ENCODE measurements at regions not wholly inside any gene's neighbourhood (a gene's known extent, or its start where the extent isn't known, plus 50 kb on each side); places are given as distances from the start of the nearest gene placed in this dataset.

DNA sequence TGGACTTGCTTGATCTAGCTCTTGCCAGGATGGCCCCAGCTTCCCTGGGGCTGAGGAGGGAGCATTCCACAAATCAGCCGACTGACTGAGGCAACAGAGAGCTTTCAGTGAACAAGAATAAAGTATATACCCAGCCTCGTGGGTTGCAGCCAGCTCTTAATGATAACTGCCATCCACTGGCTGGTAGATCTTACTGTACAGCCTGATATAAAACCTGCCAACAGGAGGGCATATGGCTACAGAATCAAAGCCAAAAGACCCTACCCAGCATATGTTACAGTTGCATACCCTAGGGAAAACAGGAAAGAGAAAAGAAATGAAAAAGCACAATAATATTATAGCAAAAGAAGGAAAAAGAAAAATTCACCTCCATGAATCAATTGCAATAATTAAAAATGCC lies 775.9 kb upstream of the KIF2B start:
- Histone ChIP-seq H3K27me3 (ENCODE audit: insufficient read depth, low read length) (no peaks in the 10 kb centered on the region), H3K79me2 (ENCODE audit: insufficient read depth, low read length) (no peaks in the 10 kb centered on the region), H4K20me1 (ENCODE audit: insufficient read depth, low read length) (no peaks in the 10 kb centered on the region), H3K4me3 (ENCODE audit: insufficient read depth, low read depth, low read length) (no peak overlapping the region), H3K27ac (ENCODE audit: low read depth, low read length) (no peak overlapping the region), H3K9ac (ENCODE audit: low read length) (no peak overlapping the region), H3K36me3 (ENCODE audit: insufficient read depth, low read length) (no peaks in the 10 kb centered on the region), H3K9me3 (ENCODE audit: insufficient read depth, low read depth, low read length) (peaks cover 11% of the 10 kb centered on the region), H2AFZ (ENCODE audit: low read depth, low read length) (no peak overlapping the region), H3K4me1 (ENCODE audit: insufficient read depth, low read length) (no peaks in the 10 kb centered on the region), H3K4me2 (ENCODE audit: low read length) (no peak overlapping the region)
- DNase-seq (ENCODE audit: low read depth) (no peak), FAIRE-seq (no peak)
- Mint-ChIP-seq H3K27ac (ENCODE audit: unreplicated experiment) (no peak overlapping the region), H3K36me3 (ENCODE audit: low read depth, unreplicated experiment) (no peaks in the 10 kb centered on the region), H3K4me3 (ENCODE audit: unreplicated experiment) (no peak overlapping the region), H3K4me1 (ENCODE audit: low read depth, unreplicated experiment) (no peaks in the 10 kb centered on the region), H3K9me3 (ENCODE audit: unreplicated experiment) (no peaks in the 10 kb centered on the region), H3K27me3 (ENCODE audit: low read depth, unreplicated experiment) (no peaks in the 10 kb centered on the region)
- TF ChIP-seq, protein P1, sequence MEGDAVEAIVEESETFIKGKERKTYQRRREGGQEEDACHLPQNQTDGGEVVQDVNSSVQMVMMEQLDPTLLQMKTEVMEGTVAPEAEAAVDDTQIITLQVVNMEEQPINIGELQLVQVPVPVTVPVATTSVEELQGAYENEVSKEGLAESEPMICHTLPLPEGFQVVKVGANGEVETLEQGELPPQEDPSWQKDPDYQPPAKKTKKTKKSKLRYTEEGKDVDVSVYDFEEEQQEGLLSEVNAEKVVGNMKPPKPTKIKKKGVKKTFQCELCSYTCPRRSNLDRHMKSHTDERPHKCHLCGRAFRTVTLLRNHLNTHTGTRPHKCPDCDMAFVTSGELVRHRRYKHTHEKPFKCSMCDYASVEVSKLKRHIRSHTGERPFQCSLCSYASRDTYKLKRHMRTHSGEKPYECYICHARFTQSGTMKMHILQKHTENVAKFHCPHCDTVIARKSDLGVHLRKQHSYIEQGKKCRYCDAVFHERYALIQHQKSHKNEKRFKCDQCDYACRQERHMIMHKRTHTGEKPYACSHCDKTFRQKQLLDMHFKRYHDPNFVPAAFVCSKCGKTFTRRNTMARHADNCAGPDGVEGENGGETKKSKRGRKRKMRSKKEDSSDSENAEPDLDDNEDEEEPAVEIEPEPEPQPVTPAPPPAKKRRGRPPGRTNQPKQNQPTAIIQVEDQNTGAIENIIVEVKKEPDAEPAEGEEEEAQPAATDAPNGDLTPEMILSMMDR (IDR thresholded peaks at IDR 0.05; ENCODE audit: insufficient read depth, low read depth, low read length) = no peak
- no peak for TF ChIP-seq EZH2 (IDR thresholded peaks at IDR 0.05; ENCODE audit: insufficient read depth, low read length)

DNA sequence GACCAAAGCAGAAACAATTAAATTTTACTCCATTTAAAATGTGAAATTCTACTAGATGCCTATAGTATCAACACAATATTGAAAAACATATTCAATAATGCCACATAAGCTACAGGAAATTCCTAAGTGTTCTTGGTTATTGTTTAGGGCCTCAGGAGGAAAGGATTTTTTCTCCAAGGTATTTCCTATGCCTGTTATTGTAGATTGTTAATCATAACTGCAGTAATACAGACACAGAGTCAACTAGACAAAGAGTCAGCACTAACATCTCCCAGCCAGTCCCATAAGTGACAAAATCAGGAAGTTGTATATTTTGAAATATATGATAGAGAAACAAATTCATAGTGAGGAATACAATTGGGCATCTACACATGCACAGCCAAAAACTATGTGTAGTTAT lies 782.7 kb upstream of the KIF2B start:
- no peaks in the 10 kb centered on the region for H3K27me3 ChIP-seq (ENCODE audit: insufficient read depth, low read length)
- Mint-ChIP-seq H3K36me3 (ENCODE audit: low read depth, unreplicated experiment) (no peaks in the 10 kb centered on the region), H3K27ac (ENCODE audit: unreplicated experiment) (no peak overlapping the region), H3K4me1 (ENCODE audit: low read depth, unreplicated experiment) (no peaks in the 10 kb centered on the region), H3K4me3 (ENCODE audit: unreplicated experiment) (no peak overlapping the region), H3K27me3 (ENCODE audit: low read depth, unreplicated experiment) (no peaks in the 10 kb centered on the region), H3K9me3 (ENCODE audit: unreplicated experiment) (no peaks in the 10 kb centered on the region)
- H3K4me1 ChIP-seq (ENCODE audit: insufficient read depth, low read length) = no peaks in the 10 kb centered on the region
- H3K79me2 ChIP-seq (ENCODE audit: insufficient read depth, low read length) = no peaks in the 10 kb centered on the region
- DNase-seq (ENCODE audit: low read depth) = no peak
- no peaks in the 10 kb centered on the region for H3K36me3 ChIP-seq (ENCODE audit: insufficient read depth, low read length)
- no peaks in the 10 kb centered on the region for H3K9me3 ChIP-seq (ENCODE audit: insufficient read depth, low read depth, low read length)
- no peak overlapping the region for H3K4me3 ChIP-seq (ENCODE audit: insufficient read depth, low read depth, low read length)
- H2AFZ ChIP-seq (ENCODE audit: low read depth, low read length) = no peak overlapping the region
- H3K27ac ChIP-seq (ENCODE audit: low read depth, low read length) = no peak overlapping the region
- TF ChIP-seq, protein P1 (IDR thresholded peaks at IDR 0.05; ENCODE audit: insufficient read depth, low read depth, low read length) = no peak
- no peak for TF ChIP-seq EZH2 (IDR thresholded peaks at IDR 0.05; ENCODE audit: insufficient read depth, low read length)
- FAIRE-seq = no peak
- no peak overlapping the region for H3K4me2 ChIP-seq (ENCODE audit: low read length)
- no peak overlapping the region for H3K9ac ChIP-seq (ENCODE audit: low read length)
- no peaks in the 10 kb centered on the region for H4K20me1 ChIP-seq (ENCODE audit: insufficient read depth, low read length)

DNA sequence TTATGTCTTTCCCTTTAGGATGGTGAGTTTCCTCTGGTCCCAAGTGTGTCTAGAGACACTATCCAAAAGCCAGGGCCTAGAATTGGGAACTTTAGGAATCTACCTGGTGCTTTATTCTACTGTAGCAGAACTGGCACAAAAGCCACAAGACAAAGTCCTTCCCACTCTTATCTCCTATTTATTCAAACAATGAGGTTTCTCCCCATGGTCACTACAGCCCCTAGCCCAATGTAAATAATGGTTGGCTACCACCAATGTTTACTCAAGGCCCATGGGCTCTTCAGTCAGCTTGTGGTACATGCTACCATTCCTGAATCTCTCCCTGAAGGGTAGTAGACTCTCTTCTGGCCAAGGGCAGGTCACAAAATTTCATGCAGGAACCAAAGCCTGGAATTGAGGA lies 789.4 kb upstream of the KIF2B start:
- FAIRE-seq = no peak
- Mint-ChIP-seq H3K4me1 (ENCODE audit: low read depth, unreplicated experiment) (no peaks in the 10 kb centered on the region), H3K27ac (ENCODE audit: unreplicated experiment) (no peak overlapping the region), H3K4me3 (ENCODE audit: unreplicated experiment) (no peak overlapping the region), H3K9me3 (ENCODE audit: unreplicated experiment) (no peaks in the 10 kb centered on the region), H3K27me3 (ENCODE audit: low read depth, unreplicated experiment) (no peaks in the 10 kb centered on the region), H3K36me3 (ENCODE audit: low read depth, unreplicated experiment) (no peaks in the 10 kb centered on the region)
- H3K36me3 ChIP-seq (ENCODE audit: insufficient read depth, low read length) = no peaks in the 10 kb centered on the region
- no peaks in the 10 kb centered on the region for H3K79me2 ChIP-seq (ENCODE audit: insufficient read depth, low read length)
- no peaks in the 10 kb centered on the region for H3K27me3 ChIP-seq (ENCODE audit: insufficient read depth, low read length)
- H3K9me3 ChIP-seq (ENCODE audit: insufficient read depth, low read depth, low read length) = no peaks in the 10 kb centered on the region
- no peaks in the 10 kb centered on the region for H3K4me1 ChIP-seq (ENCODE audit: insufficient read depth, low read length)
- TF ChIP-seq, protein P1 (IDR thresholded peaks at IDR 0.05; ENCODE audit: insufficient read depth, low read depth, low read length) = no peak
- no peak overlapping the region for H3K9ac ChIP-seq (ENCODE audit: low read length)
- H3K27ac ChIP-seq (ENCODE audit: low read depth, low read length) = no peak overlapping the region
- H2AFZ ChIP-seq (ENCODE audit: low read depth, low read length) = no peak overlapping the region
- H3K4me2 ChIP-seq (ENCODE audit: low read length) = no peak overlapping the region
- H4K20me1 ChIP-seq (ENCODE audit: insufficient read depth, low read length) = no peaks in the 10 kb centered on the region
- H3K4me3 ChIP-seq (ENCODE audit: insufficient read depth, low read depth, low read length) = no peak overlapping the region
- no peak for DNase-seq (ENCODE audit: low read depth)

All from astrocyte (in vitro differentiated cells and primary cell).